NCI-H460 (cell line): ENCODE measurements at regions not wholly inside any gene's neighbourhood (a gene's known extent, or its start where the extent isn't known, plus 50 kb on each side); places are given as distances from the start of the nearest gene placed in this dataset.
"Not testable (repeated sequence)": the region's sequence is repeated elsewhere in the genome, so short reads cannot be mapped to it uniquely, and the experiment has no call there.

ENCODE experiments used
- DNase-seq: peaks from one replicate; pipeline ENCODE4 v3.0.0-alpha.2; 2016; ENCODE audit warnings: low read depth; ENCODE audit errors: extremely low read depth

GRCh38 chr2:5188636-5189035, 503.5 kb upstream of the SOX11 start:
- DNase-seq = no peak

DNA sequence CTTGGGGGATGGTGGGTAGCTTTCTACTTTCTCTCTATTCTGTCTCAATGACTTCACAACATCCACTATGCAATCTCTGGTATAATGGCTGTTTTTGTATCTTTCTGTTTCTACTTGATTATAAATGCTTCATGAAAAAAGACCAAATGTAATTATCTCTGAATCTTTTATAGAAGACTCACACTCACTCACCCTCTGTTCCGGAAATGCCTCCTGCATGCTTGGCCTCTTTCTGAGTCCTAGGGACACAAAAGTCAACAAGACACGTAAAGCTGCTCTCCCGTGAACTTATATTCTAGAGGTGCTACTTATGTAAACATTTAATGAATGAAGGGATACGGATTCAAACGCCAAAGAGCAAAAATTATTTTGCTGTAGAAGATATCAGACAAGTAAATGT, 502.2 kb upstream of the SOX11 start:
- DNase-seq = peak; percentile 12

DNA sequence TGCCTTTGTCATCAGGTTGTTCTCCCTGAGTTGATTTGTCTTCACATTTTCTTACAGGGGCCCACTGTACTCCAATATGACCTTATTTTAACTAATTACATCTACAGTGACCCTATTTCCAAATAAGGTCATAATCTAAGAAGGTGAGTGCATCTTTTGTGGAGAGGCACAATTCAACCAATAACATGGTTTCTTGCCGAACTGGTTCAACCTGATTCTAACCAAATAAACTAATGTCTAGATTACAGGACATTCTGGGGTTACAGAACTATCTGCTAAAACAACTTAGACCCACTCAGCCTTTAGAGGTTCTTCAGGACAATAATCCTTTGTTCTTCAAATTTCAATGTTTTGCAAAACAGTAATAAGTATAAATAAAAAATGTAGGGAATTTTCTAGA, 496.5 kb upstream of the SOX11 start:
- DNase-seq = no peak

DNA sequence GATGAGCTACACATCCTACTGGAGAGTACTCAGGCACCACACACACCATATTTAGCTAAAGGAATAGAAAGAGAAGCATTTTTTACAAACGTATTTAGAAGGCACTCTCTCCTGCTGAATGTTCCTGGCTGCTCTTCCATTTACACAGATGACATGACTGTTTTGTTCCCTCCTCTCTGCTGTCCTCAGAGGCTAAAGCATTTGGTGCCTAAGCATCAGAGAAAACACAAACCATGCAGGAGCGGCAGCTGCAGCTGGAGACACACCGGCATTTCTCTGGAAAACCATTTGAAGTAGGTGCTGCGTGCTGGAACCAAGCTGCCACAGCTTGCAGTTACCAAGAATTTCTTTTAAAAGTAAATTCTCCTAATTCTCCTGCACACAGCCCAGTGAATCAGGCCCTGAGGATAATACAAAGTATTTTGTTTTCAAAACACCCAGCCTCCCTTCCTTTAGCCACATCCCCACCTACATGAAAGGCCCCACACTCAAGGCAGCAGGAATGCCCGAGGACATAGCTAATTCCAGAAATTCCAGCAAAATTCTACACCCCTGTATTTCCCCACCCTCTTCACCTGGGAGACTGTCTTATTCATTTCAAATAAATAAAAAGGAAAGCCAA, 488.9 kb upstream of the SOX11 start:
- DNase-seq = no peak

GRCh38 chr2:5206742-5207141, 485.4 kb upstream of the SOX11 start:
- not testable (repeated sequence) for DNase-seq

GRCh38 chr2:5215989-5216607, 476.1 kb upstream of the SOX11 start:
- no peak for DNase-seq

GRCh38 chr2:5227062-5227699, 465.0 kb upstream of the SOX11 start:
- no peak for DNase-seq

DNA sequence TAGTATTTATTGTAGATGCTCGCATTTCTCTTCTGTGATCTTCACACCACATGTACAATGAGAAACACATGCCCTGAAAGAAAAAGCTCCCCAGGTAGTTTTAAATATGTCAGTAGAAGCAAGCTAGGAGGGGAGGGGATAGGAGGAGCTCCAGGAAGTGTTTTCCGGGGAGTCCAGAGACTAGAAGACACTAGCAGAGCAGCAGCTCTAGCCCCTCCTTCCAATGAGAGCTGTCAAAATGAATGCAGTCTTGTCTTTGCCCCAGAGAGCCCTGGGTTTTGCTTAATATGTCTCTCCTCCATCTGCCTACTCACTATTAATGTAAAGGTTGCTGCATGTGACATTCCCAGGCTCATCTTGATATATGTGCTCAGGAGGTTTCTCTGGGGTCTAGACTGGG, 462.6 kb upstream of the SOX11 start:
- DNase-seq = no peak

DNA sequence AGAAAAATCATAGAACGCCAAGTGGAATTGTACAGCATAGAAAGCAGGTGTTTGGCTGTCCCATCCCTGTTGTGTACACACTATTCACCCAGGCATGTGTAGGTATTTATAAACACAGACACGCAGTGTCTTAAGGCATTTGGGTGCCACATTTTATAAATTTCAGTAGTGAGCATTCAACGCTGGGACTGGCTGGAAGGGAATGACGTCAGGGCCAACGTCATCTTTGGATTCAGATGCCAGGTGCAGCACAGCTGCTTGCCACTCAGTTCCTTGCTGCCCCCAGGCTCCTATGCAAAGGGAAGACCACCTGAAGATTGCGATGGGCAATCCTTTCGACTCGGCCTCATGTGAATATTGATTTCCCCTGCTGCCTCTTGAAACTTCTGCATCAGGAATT, 461.7 kb upstream of the SOX11 start:
- no peak for DNase-seq

GRCh38 chr2:5230855-5231254, 461.3 kb upstream of the SOX11 start:
- no peak for DNase-seq

DNA sequence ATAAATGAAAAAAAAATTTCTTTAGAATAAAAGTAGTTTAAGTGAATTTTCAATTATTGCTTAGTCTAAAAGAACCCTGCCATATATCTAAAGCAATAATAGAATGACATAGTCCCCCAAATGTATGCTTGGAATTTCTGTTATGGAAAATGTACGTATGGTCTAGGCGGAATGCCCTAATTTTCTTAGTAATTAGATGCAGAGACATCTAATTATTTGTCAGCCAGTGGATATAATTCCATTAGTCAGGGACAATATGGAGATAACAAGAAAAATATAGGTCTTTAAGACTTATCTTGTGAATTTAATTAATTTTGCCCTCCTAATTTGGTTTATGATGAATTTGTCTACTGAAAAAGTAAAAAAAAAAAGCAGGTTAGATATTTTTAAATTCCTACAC, 460.9 kb upstream of the SOX11 start:
- no peak for DNase-seq

DNA sequence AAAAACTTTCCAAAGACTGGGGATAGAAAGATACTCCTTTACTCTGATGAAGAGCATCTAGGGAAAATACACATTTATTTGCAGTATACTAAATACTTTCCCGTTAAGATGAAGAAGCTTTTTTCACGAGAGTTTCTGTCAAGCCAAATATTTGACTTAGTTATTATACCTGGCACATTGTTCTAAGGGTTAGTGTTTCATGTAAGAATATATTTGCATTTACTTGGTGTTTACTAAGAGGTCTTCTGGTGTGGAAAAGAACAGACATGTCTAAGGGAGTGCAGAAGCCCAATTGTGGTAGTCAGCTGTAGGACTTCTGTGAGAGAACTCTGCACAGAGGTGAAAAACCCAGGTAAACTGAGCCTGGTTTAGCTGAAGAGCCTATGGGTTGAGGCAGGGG, 457.6 kb upstream of the SOX11 start:
- no peak for DNase-seq

DNA sequence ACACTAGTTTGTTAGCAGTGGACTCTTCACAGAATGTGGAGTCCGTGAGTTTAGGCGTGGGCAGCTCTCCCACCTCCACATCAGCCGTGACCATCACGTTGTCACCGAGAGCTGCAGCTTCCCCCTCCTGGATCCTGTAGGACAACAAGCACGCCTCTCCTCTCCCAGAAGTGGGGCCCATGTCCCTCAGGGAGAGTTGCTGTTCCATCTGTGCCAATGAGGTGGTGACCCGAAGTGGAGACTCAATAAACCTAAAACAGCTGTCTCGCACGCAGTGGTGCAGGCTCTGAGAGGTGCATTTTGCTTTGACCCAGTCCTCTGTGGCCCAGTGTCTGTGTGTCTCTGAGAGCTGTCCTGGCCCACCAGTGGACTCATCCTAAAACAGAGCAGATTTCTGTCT, 456.5 kb upstream of the SOX11 start:
- no peak for DNase-seq

GRCh38 chr2:5236249-5236648, 455.9 kb upstream of the SOX11 start:
- DNase-seq = no peak

GRCh38 chr2:5242751-5243150, 449.4 kb upstream of the SOX11 start:
- no peak for DNase-seq

GRCh38 chr2:5250482-5250881, 441.7 kb upstream of the SOX11 start:
- DNase-seq = no peak

DNA sequence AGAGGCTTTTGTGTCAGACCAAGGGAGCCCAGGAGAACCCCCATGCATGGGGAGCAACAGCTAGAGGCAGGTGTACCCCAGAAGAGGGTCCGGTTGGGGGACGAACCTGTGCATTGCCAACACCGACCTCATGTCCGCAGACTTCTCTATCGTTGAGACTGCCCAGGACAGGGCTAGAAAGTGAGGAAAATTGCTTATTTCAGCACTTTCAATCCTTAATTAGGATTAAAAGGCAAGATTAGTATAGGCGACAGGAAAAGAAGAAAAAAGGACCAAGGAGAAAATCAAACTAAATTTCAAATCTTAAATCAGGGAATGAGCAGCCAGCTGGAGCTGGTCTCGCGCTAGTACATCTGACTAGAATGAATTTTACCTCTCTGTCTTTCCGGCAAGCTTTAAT, 438.9 kb upstream of the SOX11 start:
- no peak for DNase-seq

GRCh38 chr2:5254791-5255332, 437.3 kb upstream of the SOX11 start:
- no peak for DNase-seq

DNA sequence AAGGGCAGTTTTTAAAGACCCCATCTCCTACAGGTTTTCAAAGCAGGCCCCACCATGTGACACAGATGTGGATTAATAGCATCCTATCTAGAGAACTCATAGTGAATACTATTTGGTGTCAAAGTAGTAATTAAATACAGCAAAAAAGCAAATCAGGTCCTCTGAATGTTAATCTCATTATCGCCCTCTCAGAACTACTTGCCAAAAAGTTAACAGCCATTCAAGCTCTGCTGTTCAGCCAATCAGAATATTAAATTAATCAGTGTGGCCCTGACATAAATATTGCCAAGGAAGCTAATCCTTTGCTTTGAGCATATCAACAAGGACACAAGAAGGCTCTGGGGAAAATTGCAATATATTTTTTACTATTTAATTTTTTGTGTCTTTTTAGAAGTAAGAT, 428.9 kb upstream of the SOX11 start:
- DNase-seq = no peak

GRCh38 chr2:5264361-5264760, 427.8 kb upstream of the SOX11 start:
- no peak for DNase-seq

- no peak for DNase-seq
Observed at GRCh38 chr2:5285061-5285460, 407.1 kb upstream of the SOX11 start.
